Esophagus squamous epithelium (tissue), 5 donors: ENCODE measurements at regions not wholly inside any gene's neighbourhood (a gene's known extent, or its start where the extent isn't known, plus 50 kb on each side); places are given as distances from the start of the nearest gene placed in this dataset.

ENCODE experiments used
- DNase-seq: peaks from one replicate; lab custom pipeline; 2025; lab: John Stamatoyannopoulos, UW
- H3K27ac ChIP-seq, 4 donors: fragments of 200-600 bp; sonication (generic); one replicate each; pipeline ENCODE4 v1.5.1; 2016 to 2019; ENCODE audit warnings: mild to moderate bottlenecking in 1 of 4
- H3K27me3 ChIP-seq, 4 donors: fragments of 200-600 bp; sonication (generic); 1 replicate in 3 of 4; 2 replicates in 1 of 4; pipeline versions ENCODE4 v1.5.1 to v1.6.0; 2017 to 2021; ENCODE audit warnings: antibody characterized with exemption in 1 of 4
- H3K36me3 ChIP-seq, 3 donors: fragments of 200-600 bp; sonication (generic); one replicate each; pipeline ENCODE4 v1.5.1; 2016 to 2019
- H3K4me1 ChIP-seq, 3 donors: fragments of 200-600 bp; sonication (generic); one replicate each; pipeline ENCODE4 v1.5.1; 2017 to 2019
- H3K4me3 ChIP-seq, 4 donors: fragments of 200-600 bp; sonication (generic); 1 replicate in 3 of 4; 2 replicates in 1 of 4; pipeline ENCODE4 v1.5.1; 2016 to 2019; ENCODE audit warnings: mild to moderate bottlenecking in 2 of 4, moderate library complexity in 1 of 4
- H3K9me3 ChIP-seq, 3 donors: fragments of 200-600 bp; sonication (generic); one replicate each; pipeline ENCODE4 v1.5.1; 2016 to 2019
- CTCF ChIP-seq, 6 experiments: fragments of 450-650 bp in 4 of 6; fragments of 200-600 bp in 2 of 6; sonication (generic) in 2 of 6; IDR thresholded peaks; one replicate each; pipeline ENCODE4 v1.5.1; 2016 to 2019; ENCODE audit warnings: antibody characterized with exemption in 6 of 6, mild to moderate bottlenecking in 4 of 6, moderate library complexity in 4 of 6
- POLR2A ChIP-seq, 4 donors: fragments of 450-650 bp; IDR thresholded peaks; one replicate each; pipeline ENCODE4 v1.6.1; 2017; ENCODE audit warnings: antibody characterized with exemption in 4 of 4, mild to moderate bottlenecking in 4 of 4, moderate library complexity in 3 of 4
- WGBS, 2 donors: methylation state at CpG; one replicate each; pipeline ENCODE4 v1.1.5; 2018; 5-methylcytosine and 5-hydroxymethylcytosine counted together
- intact Hi-C: fragments of 100-400 bp; cut with DNase I; formaldehyde crosslinking; loops from one replicate; pipeline ENCODE4 v1.15.0; 2022
- donor health status: DM: yes; HTN: yes; CAD: no.

GRCh38 chr9:78383130-78383529 lies 86.2 kb downstream of the PSAT1 start:
- Histone ChIP-seq H3K4me1 (no peaks in the 10 kb centered on the region), H3K4me3 (no peak overlapping the region), H3K27me3 (no peaks in the 10 kb centered on the region), H3K27ac (no peak overlapping the region), H3K9me3 (no peaks in the 10 kb centered on the region), H3K36me3 (no peaks in the 10 kb centered on the region)
- intact Hi-C loops = no loop called here
- TF ChIP-seq POLR2A (IDR thresholded peaks at IDR 0.05) (no peak), CTCF (IDR thresholded peaks at IDR 0.05) (no peak)
- 30 to 52% methylated on average over 3 of the region's 3 CpGs for WGBS, 2 donors
- no peak for DNase-seq

GRCh38 chr9:78386348-78386747 lies 89.4 kb downstream of the PSAT1 start:
- Histone ChIP-seq H3K27ac (no peak overlapping the region), H3K9me3 (no peaks in the 10 kb centered on the region), H3K4me1 (no peaks in the 10 kb centered on the region), H3K4me3 (no peak overlapping the region), H3K27me3 (no peaks in the 10 kb centered on the region), H3K36me3 (no peaks in the 10 kb centered on the region)
- WGBS, 2 donors = 85 to 86% methylated on average over 1 of the region's 1 CpG
- intact Hi-C loops = no loop called here
- no peak for TF ChIP-seq CTCF (IDR thresholded peaks at IDR 0.05)
- TF ChIP-seq POLR2A (IDR thresholded peaks at IDR 0.05) = no peak
- no peak for DNase-seq

- intact Hi-C loops = no loop called here
Observed at GRCh38 chr9:78386773-78387172, 89.8 kb downstream of the PSAT1 start.

GRCh38 chr9:78393340-78393739 lies 96.4 kb downstream of the PSAT1 start:
- peaks cover 0 to 10% (median 0%) of the 10 kb centered on the region in 3 donors for H3K9me3 ChIP-seq
- no peak for DNase-seq
- WGBS, 2 donors = 69 to 94% methylated on average over 2 of the region's 2 CpGs
- no peaks in the 10 kb centered on the region for H3K36me3 ChIP-seq
- intact Hi-C loops = no loop called here
- no peaks in the 10 kb centered on the region for H3K27me3 ChIP-seq
- no peak overlapping the region for H3K4me3 ChIP-seq
- TF ChIP-seq POLR2A (IDR thresholded peaks at IDR 0.05) (no peak), CTCF (IDR thresholded peaks at IDR 0.05) (no peak)
- no peak overlapping the region for H3K27ac ChIP-seq
- H3K4me1 ChIP-seq = no peaks in the 10 kb centered on the region

More at GRCh38 chr9:78386773-78387172, 89.8 kb downstream of the PSAT1 start:
- TF ChIP-seq POLR2A (IDR thresholded peaks at IDR 0.05) = no peak
- TF ChIP-seq CTCF (IDR thresholded peaks at IDR 0.05) = no peak
- Histone ChIP-seq H3K27ac (no peak overlapping the region), H3K27me3 (no peaks in the 10 kb centered on the region), H3K9me3 (no peaks in the 10 kb centered on the region), H3K36me3 (no peaks in the 10 kb centered on the region), H3K4me3 (no peak overlapping the region), H3K4me1 (no peaks in the 10 kb centered on the region)
- DNase-seq = no peak

- no peak for TF ChIP-seq CTCF (IDR thresholded peaks at IDR 0.05)
- no peak for TF ChIP-seq POLR2A (IDR thresholded peaks at IDR 0.05)
- Histone ChIP-seq H3K4me1 (no peaks in the 10 kb centered on the region), H3K27ac (no peak overlapping the region), H3K27me3 (no peaks in the 10 kb centered on the region), H3K9me3 (peaks cover 0 to 10% (median 0%) of the 10 kb centered on the region in 3 donors), H3K36me3 (no peaks in the 10 kb centered on the region), H3K4me3 (no peak overlapping the region)
- intact Hi-C loops = no loop called here
- WGBS, 2 donors = 82 to 85% methylated on average over 2 of the region's 2 CpGs
- no peak for DNase-seq
Observed at GRCh38 chr9:78393932-78394331, 97.0 kb downstream of the PSAT1 start.
